Activated naive CD8-positive, alpha-beta T cell treated with anti-CD3 and anti-CD28 coated beads, Interleukin-2, amount 10 ng/mL, durations not matched to agents 7 days and 5 days (primary cell): ENCODE measurements at regions not wholly inside any gene's neighbourhood (a gene's known extent, or its start where the extent isn't known, plus 50 kb on each side); places are given as distances from the start of the nearest gene placed in this dataset.

ENCODE experiments used
- ATAC-seq: fragments of 150-1000 bp; cut with Tn5 transposase; one replicate; pipeline ENCODE4 v1.10.0; 2021; ENCODE audit warnings: low read depth, moderate library complexity
- POLR2A ChIA-PET: fragments of 350-600 bp; sonication (Branson Sonifier 250); formaldehyde crosslinking; loops from one replicate; lab custom pipeline; 2021; ENCODE audit warnings: antibody characterized with exemption; lab: Charles Lee
- DNase-seq: peaks from one replicate; pipeline ENCODE4 v3.0.0; 2021
- H3K27ac Mint-ChIP-seq: one replicate; pipeline ENCODE4 v1.8.0; 2022; ENCODE audit warnings: mild to moderate bottlenecking, mixed read lengths
- H3K27me3 Mint-ChIP-seq: one replicate; pipeline ENCODE4 v1.8.0; 2022; ENCODE audit warnings: mild to moderate bottlenecking, moderate library complexity, mixed read lengths
- H3K36me3 Mint-ChIP-seq: one replicate; pipeline ENCODE4 v1.8.0; 2021; ENCODE audit warnings: mild to moderate bottlenecking, mixed read lengths
- H3K4me1 Mint-ChIP-seq: one replicate; pipeline ENCODE4 v1.8.0; 2021; ENCODE audit warnings: mixed read lengths
- H3K4me3 Mint-ChIP-seq: one replicate; pipeline ENCODE4 v1.8.0; 2022; ENCODE audit warnings: mild to moderate bottlenecking, moderate library complexity, mixed read lengths
- H3K9me3 Mint-ChIP-seq: one replicate; pipeline ENCODE4 v1.8.0; 2021; ENCODE audit warnings: mixed read lengths

DNA sequence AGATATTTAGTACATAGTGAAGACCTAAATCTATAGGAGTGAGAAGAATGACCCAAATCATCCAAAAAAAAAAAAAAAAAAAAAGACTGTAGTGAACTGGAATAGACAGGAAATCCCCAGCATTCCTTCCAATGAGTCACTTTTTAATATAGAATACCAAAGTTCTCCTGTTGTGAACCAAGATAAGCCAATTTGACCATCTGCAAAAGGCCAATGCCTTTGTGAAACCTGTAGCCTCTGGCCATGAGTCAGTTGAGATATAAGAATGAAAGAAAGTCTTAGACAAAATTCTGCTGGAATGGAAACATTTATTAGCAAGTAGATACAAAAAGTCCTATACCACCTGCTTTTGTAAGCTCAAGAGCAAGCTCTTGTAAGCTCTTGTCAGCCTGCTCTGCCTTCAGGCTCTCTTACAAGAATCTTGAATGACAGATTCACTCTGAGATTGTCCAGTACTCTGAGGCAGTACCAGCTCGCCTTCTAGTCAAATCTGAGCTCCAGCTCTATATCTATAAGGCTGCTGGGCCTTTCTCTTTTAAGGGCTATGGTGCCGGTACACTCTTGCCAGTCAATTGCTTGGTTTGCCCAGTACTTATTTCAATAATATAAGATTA lies 243.0 kb upstream of the TMTC1 start:
- ATAC-seq (no peak), DNase-seq (no peak)
- no peaks in the 10 kb centered on the region for H3K4me1 Mint-ChIP-seq
- POLR2A ChIA-PET, result no interaction called here
- no peaks in the 10 kb centered on the region for H3K27me3 Mint-ChIP-seq
- no peaks in the 10 kb centered on the region for H3K9me3 Mint-ChIP-seq
- H3K4me3 Mint-ChIP-seq, result no peak overlapping the region
- no peaks in the 10 kb centered on the region for H3K36me3 Mint-ChIP-seq
- no peak overlapping the region for H3K27ac Mint-ChIP-seq

DNA sequence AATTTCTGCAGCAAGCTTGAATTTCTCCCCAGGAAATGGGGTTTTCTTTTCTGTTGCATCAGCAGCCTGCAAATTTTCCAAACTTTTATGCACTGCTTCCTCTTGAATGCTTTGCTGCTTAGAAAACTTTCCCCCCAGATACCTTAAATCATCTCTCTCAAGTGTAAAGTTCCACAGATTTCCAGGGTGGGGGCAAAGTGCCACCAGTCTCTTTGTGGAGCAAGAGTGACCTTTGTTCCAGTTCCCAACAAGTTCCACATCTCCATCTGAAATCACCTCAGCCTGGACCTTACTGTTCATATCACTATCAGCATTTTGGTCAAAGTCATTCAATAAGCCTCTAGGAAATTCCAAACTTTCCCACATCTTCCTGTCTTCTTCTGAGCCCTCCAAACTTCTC lies 241.6 kb upstream of the TMTC1 start:
- no peaks in the 10 kb centered on the region for H3K36me3 Mint-ChIP-seq
- DNase-seq (no peak), ATAC-seq (no peak)
- no peaks in the 10 kb centered on the region for H3K4me1 Mint-ChIP-seq
- H3K4me3 Mint-ChIP-seq, result no peak overlapping the region
- POLR2A ChIA-PET, result no interaction called here
- no peaks in the 10 kb centered on the region for H3K9me3 Mint-ChIP-seq
- H3K27me3 Mint-ChIP-seq, result no peaks in the 10 kb centered on the region
- no peak overlapping the region for H3K27ac Mint-ChIP-seq

DNA sequence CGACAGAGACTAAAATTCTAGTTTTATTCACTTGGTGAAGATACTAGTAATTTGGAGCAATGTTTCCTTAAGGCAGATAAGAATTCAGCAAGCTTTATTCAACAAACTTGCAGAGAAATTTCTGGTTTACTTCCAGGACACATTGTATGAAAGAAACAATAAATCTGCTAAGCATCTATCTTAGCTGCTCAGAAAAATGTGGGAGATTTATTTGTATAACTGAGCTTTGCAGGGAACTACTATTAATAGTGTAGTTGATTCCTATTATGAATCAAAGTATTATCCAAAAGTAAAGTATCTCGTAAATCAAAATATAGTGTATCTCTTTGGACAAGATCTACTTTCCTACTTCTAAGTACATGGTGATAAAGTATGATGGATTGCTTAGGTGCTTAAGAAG lies 239.4 kb upstream of the TMTC1 start:
- DNase-seq (no peak), ATAC-seq (no peak)
- H3K4me3 Mint-ChIP-seq, result no peak overlapping the region
- H3K4me1 Mint-ChIP-seq, result no peaks in the 10 kb centered on the region
- H3K9me3 Mint-ChIP-seq, result no peaks in the 10 kb centered on the region
- H3K27ac Mint-ChIP-seq, result no peak overlapping the region
- no peaks in the 10 kb centered on the region for H3K27me3 Mint-ChIP-seq
- POLR2A ChIA-PET, result no interaction called here
- no peaks in the 10 kb centered on the region for H3K36me3 Mint-ChIP-seq

DNA sequence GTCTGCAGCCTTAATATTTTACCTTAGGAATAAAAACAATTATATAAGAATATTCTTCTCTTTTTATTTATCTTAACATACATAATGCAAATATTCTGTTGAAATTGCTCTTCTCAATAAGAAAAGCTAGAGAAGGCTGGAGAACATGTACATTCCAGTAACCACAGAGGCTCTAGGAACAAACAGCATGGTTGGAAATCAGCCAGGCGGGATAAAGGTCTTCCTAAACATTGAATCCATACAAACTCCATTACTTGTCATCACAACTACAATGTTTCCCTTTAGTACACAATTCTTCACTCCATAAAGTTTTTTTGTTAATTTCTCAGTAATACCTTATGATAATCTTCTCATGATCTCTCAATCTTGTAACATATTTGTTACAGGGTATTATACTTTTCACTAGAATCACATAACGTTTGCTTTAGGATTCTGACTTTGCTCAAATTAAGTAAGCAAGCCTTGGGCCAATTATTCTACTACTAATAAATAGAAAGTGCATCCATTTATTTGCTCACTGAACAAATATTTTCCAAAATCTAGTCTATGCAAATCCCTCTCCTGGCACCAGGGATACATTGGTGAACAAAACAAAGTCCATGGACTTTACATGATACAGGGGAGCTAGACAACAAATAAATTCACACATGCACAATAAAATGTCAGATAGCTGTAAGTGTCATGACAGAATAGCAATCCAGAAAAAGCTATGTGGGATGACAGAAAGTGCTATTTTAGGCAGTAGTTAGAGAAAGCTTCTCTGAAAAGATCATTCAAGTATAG lies 237.5 kb upstream of the TMTC1 start:
- no peaks in the 10 kb centered on the region for H3K4me1 Mint-ChIP-seq
- no peaks in the 10 kb centered on the region for H3K27me3 Mint-ChIP-seq
- no peak for ATAC-seq
- no peak overlapping the region for H3K27ac Mint-ChIP-seq
- no peak for DNase-seq
- no peaks in the 10 kb centered on the region for H3K9me3 Mint-ChIP-seq
- no peak overlapping the region for H3K4me3 Mint-ChIP-seq
- H3K36me3 Mint-ChIP-seq, result no peaks in the 10 kb centered on the region
- POLR2A ChIA-PET, result no interaction called here

DNA sequence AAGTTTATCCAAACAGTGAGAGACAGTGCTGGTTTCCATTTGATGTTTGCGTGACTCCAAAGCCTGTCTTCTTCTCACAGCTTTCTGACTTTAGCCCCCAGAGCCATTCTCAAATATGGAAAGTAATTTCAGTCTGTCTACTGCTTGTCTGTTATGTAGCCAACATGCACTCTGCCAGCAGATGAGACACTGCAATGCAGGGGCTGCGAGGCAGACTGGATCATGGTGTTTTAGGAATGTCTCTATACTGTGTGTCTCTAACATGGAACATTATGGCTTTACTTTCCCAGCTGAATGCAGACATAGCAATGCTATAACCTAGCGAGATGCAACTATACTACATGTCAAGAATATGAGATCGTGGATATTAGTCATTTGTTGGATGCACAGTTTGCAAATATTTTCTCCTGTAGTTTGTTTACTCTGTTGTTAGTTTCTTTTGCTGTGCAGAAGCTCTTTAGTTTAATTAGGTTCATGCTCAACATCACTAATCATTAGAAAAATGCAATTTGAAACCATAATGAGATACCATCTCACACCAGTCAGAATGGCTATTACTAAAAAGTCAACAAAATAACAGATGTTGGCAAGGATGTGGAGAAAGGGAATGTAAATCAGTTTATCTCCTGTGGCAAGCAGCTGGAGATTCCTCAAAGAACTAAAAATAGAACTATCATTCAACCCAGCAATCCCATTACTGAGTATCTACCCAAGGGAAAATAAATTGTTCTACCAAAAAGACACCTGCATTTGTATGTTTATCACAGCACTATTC lies 235.8 kb upstream of the TMTC1 start:
- no peak overlapping the region for H3K4me3 Mint-ChIP-seq
- H3K9me3 Mint-ChIP-seq, result no peaks in the 10 kb centered on the region
- no peak overlapping the region for H3K27ac Mint-ChIP-seq
- no peaks in the 10 kb centered on the region for H3K36me3 Mint-ChIP-seq
- DNase-seq, result no peak
- ATAC-seq, result no peak
- no peaks in the 10 kb centered on the region for H3K4me1 Mint-ChIP-seq
- H3K27me3 Mint-ChIP-seq, result no peaks in the 10 kb centered on the region
- POLR2A ChIA-PET, result no interaction called here

DNA sequence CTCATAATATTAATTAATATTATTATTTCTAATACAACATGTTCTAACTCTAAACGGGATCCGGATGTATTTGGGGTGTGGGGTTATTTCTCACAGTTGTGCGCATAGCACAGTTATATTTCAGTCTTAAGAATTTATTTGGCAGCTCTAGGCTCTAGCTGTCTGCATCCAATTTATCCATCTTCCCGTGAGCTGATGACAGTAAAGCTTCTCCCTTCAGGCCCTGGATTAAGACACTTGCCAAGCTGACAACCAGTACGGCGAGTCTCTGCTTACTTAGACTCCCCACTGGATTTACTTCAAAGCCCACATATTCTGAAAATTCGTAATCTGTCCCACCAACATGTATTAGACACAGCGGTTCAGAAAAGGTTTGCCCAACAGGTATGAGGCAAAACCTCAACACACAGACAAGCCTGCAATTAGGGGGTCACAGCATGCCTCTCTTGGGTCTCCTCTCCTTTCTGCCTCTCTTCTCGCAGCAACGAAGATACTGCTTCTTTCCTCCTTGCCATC lies 232.9 kb upstream of the TMTC1 start:
- no peak for ATAC-seq
- POLR2A ChIA-PET, result no interaction called here
- no peaks in the 10 kb centered on the region for H3K36me3 Mint-ChIP-seq

GRCh38 chr12:30015631-30016337 lies 232.0 kb upstream of the TMTC1 start:
- no peak for ATAC-seq

More for the DNA sequence above, 232.9 kb upstream of the TMTC1 start:
- Mint-ChIP-seq H3K27ac (no peak overlapping the region), H3K4me1 (no peaks in the 10 kb centered on the region), H3K27me3 (no peaks in the 10 kb centered on the region), H3K4me3 (no peak overlapping the region), H3K9me3 (no peaks in the 10 kb centered on the region)
- DNase-seq, result no peak

DNA sequence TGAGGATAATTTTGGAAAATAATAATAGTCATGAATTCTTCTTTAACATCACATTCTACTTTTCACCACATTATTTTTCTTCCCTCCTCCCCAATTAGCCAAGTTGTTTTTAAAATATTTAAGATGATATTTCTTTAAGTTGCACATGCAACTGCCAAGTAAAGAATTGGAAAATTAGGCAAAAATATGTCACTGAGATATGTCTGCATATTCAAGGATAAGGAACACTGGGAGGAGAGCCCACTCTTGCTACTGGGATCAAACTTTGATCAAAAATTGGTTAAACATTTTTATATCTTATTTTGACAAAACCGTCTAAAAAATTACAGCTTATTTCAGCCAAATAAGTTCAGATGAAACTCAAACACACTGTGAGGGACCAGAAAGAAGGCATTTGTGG lies 231.2 kb upstream of the TMTC1 start:
- Mint-ChIP-seq H3K36me3 (no peaks in the 10 kb centered on the region), H3K4me1 (no peaks in the 10 kb centered on the region), H3K27ac (no peak overlapping the region), H3K27me3 (no peaks in the 10 kb centered on the region), H3K4me3 (no peak overlapping the region), H3K9me3 (no peaks in the 10 kb centered on the region)
- no peak for ATAC-seq
- POLR2A ChIA-PET, result no interaction called here
- DNase-seq, result no peak

More at GRCh38 chr12:30015631-30016337, 232.0 kb upstream of the TMTC1 start:
- H3K27me3 Mint-ChIP-seq, result no peaks in the 10 kb centered on the region
- H3K27ac Mint-ChIP-seq, result no peak overlapping the region
- H3K4me3 Mint-ChIP-seq, result no peak overlapping the region
- H3K4me1 Mint-ChIP-seq, result no peaks in the 10 kb centered on the region
- DNase-seq, result no peak
- H3K36me3 Mint-ChIP-seq, result no peaks in the 10 kb centered on the region
- POLR2A ChIA-PET, result no interaction called here
- no peaks in the 10 kb centered on the region for H3K9me3 Mint-ChIP-seq

GRCh38 chr12:30012816-30013450 lies 229.2 kb upstream of the TMTC1 start:
- no peak overlapping the region for H3K27ac Mint-ChIP-seq
- POLR2A ChIA-PET, result no interaction called here
- ATAC-seq, result no peak

DNA sequence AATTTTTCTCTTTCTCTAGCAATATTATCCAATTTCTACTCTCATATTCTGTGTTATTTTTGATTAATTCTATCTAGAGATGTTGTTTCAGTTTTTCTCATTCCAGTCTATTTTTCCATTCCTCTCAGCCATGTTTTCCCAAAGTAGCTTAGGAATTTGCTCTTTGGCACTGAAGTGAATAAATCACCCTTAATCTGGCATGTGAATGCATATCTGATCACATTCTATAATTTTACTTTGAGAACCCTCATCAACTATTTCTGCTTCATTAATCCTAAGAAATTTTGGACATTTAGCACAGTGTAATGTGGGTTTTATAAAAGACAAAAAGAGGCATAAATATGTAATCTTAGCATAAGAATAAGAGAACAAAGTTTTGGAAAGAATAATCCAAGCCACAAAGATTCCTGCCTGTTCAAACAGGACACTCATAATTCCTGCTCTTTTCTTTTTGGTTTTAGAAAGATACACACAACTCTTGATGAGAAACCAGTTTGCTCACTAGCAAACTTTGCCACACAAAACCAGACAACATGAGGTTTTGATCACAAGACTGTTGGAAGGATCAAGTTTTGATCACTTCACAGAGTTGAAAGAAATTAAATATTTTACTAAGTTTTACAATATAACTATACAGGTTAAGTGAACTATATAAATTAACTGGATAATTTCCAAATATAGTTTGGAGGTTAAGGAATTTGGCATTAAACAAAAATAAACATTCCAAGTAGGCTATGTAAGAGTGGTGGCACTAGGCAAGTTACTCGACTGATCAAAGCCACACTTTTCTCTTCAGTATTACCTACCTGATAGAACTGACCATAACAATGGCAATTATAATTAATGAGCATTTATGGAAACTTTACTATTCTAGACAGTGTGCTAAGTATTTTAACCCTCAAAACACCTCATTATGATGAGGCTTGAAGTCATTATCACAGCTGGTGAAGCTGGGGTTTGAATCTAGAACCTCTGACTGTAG lies 226.6 kb upstream of the TMTC1 start:
- Mint-ChIP-seq H3K4me1 (no peaks in the 10 kb centered on the region), H3K27me3 (no peaks in the 10 kb centered on the region), H3K27ac (no peak overlapping the region), H3K9me3 (no peaks in the 10 kb centered on the region), H3K4me3 (no peak overlapping the region), H3K36me3 (no peaks in the 10 kb centered on the region)
- ATAC-seq (no peak), DNase-seq (no peak)
- POLR2A ChIA-PET, result no interaction called here

More at GRCh38 chr12:30012816-30013450, 229.2 kb upstream of the TMTC1 start:
- H3K27me3 Mint-ChIP-seq, result no peaks in the 10 kb centered on the region
- no peaks in the 10 kb centered on the region for H3K36me3 Mint-ChIP-seq
- H3K9me3 Mint-ChIP-seq, result no peaks in the 10 kb centered on the region
- H3K4me3 Mint-ChIP-seq, result no peak overlapping the region
- DNase-seq, result no peak
- H3K4me1 Mint-ChIP-seq, result no peaks in the 10 kb centered on the region

DNA sequence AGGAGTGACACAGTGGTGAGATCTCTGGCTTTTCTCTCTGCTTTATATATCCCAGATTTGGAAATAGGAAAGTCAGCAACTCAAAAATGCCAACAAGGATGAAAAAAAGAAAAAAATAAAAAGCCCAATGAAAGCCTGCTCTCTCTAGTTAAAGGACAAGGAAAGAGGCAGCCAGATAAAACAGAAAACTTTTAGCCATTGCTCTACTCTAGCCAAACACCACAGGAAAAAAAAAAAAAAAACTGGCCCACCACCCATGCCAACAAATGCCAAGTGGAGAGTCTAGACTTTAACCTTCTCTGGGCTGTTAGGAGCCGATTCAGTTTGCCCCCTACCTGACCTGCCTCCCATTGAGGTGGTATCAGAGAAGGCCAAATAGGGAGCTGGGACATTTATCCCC lies 222.3 kb upstream of the TMTC1 start:
- POLR2A ChIA-PET, result no interaction called here
- Mint-ChIP-seq H3K9me3 (no peaks in the 10 kb centered on the region), H3K27ac (no peak overlapping the region), H3K4me1 (no peaks in the 10 kb centered on the region), H3K4me3 (no peak overlapping the region), H3K27me3 (no peaks in the 10 kb centered on the region), H3K36me3 (no peaks in the 10 kb centered on the region)
- ATAC-seq (no peak), DNase-seq (no peak)

DNA sequence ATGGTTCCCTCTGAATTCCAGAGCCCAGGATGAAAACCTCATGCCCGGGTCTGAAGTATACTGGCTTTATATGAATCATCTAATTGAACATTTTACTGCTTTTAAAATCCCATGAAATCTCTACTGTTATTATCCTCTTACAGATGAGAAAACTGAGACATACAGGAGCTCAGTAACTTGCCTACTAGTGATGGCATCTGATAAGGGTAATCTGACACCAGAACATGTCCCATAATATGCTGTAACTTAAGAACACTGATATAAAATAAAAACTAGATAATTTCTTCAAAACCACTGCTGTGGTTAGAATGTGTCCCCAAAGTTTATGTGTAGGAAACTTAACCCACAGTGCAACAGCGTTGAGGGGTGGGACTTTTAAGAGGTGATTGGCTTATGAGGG lies 219.6 kb upstream of the TMTC1 start:
- ATAC-seq (no peak), DNase-seq (no peak)
- Mint-ChIP-seq H3K4me1 (no peaks in the 10 kb centered on the region), H3K9me3 (peaks cover 3% of the 10 kb centered on the region), H3K4me3 (no peak overlapping the region), H3K27ac (no peak overlapping the region), H3K27me3 (no peaks in the 10 kb centered on the region), H3K36me3 (no peaks in the 10 kb centered on the region)
- POLR2A ChIA-PET, result no interaction called here
